ENCODE measurements at regions not wholly inside any gene's neighbourhood (a gene's known extent, or its start where the extent isn't known, plus 50 kb on each side); places are given as distances from the start of the nearest gene placed in this dataset.

GRCh38 chr9:108194154-108194553 lies 661.6 kb downstream of the ACTL7B start:
- DNase-seq: no peak

DNA sequence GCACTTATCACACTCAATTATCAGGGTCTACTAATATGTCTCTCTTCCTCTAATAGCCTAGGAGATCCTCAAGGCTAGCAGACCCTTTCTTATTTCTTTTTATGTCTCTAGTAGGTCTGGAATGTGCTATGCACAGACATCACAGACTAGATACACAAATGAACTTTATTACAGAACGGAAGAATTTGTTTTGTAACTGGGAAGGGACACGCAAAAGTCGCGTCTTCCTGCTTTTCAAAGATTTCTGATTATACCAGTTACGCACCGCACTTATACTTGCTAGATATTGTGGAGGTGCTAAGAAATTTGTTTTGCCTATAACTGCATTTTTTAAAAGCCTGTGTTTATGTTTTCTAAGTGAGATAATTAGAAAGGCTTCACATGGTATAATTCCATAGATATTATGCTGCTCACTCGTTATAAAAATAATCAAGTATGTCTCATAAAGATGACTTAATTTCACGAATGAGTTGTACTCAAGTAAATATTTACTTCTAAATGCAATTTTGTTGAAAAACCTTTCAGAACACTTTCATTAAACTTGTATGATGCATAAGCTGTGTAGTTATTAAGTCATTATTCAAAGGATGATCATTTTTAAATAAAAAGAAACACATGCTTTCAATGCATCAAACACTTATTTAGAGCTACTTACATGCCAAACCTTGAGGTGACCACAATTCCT lies 662.6 kb downstream of the ACTL7B start:
- TF ChIP-seq, protein P1, sequence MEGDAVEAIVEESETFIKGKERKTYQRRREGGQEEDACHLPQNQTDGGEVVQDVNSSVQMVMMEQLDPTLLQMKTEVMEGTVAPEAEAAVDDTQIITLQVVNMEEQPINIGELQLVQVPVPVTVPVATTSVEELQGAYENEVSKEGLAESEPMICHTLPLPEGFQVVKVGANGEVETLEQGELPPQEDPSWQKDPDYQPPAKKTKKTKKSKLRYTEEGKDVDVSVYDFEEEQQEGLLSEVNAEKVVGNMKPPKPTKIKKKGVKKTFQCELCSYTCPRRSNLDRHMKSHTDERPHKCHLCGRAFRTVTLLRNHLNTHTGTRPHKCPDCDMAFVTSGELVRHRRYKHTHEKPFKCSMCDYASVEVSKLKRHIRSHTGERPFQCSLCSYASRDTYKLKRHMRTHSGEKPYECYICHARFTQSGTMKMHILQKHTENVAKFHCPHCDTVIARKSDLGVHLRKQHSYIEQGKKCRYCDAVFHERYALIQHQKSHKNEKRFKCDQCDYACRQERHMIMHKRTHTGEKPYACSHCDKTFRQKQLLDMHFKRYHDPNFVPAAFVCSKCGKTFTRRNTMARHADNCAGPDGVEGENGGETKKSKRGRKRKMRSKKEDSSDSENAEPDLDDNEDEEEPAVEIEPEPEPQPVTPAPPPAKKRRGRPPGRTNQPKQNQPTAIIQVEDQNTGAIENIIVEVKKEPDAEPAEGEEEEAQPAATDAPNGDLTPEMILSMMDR (IDR thresholded peaks at IDR 0.05; ENCODE audit: unreplicated experiment): no peak
- Mint-ChIP-seq H3K27me3 (ENCODE audit: unreplicated experiment) (no peaks in the 10 kb centered on the region), H3K4me3 (ENCODE audit: low read depth, unreplicated experiment) (no peak overlapping the region), H3K36me3 (ENCODE audit: insufficient read depth, unreplicated experiment) (no peaks in the 10 kb centered on the region), H3K9me3 (ENCODE audit: low read depth, unreplicated experiment) (no peaks in the 10 kb centered on the region), H3K27ac (ENCODE audit: unreplicated experiment) (no peak overlapping the region), H3K4me1 (ENCODE audit: low read depth, unreplicated experiment) (no peaks in the 10 kb centered on the region)
- intact Hi-C loops (cut with micrococcal nuclease; ENCODE audit: unreplicated experiment): no loop called here
- DNase-seq: no peak
- CTCF ChIA-PET: no interaction called here
- no TSS peak for BruUV-seq (replicated peaks)

More at GRCh38 chr9:108194154-108194553, 661.6 kb downstream of the ACTL7B start:
- no TSS peak for BruUV-seq (replicated peaks)
- Mint-ChIP-seq H3K36me3 (ENCODE audit: insufficient read depth, unreplicated experiment) (no peaks in the 10 kb centered on the region), H3K4me1 (ENCODE audit: low read depth, unreplicated experiment) (no peaks in the 10 kb centered on the region), H3K9me3 (ENCODE audit: low read depth, unreplicated experiment) (no peaks in the 10 kb centered on the region), H3K27me3 (ENCODE audit: unreplicated experiment) (no peaks in the 10 kb centered on the region), H3K4me3 (ENCODE audit: low read depth, unreplicated experiment) (no peak overlapping the region), H3K27ac (ENCODE audit: unreplicated experiment) (no peak overlapping the region)
- intact Hi-C loops (cut with micrococcal nuclease; ENCODE audit: unreplicated experiment): no loop called here
- TF ChIP-seq, protein P1 (IDR thresholded peaks at IDR 0.05; ENCODE audit: unreplicated experiment): no peak
- CTCF ChIA-PET: no interaction called here

GRCh38 chr9:108191065-108191464 lies 664.7 kb downstream of the ACTL7B start:
- intact Hi-C loops (cut with micrococcal nuclease; ENCODE audit: unreplicated experiment): no loop called here
- DNase-seq: no peak
- no peaks in the 10 kb centered on the region for H3K9me3 Mint-ChIP-seq (ENCODE audit: low read depth, unreplicated experiment)
- no peak overlapping the region for H3K27ac Mint-ChIP-seq (ENCODE audit: unreplicated experiment)
- TF ChIP-seq, protein P1 (IDR thresholded peaks at IDR 0.05; ENCODE audit: unreplicated experiment): no peak
- no peaks in the 10 kb centered on the region for H3K36me3 Mint-ChIP-seq (ENCODE audit: insufficient read depth, unreplicated experiment)
- H3K4me1 Mint-ChIP-seq (ENCODE audit: low read depth, unreplicated experiment): no peaks in the 10 kb centered on the region
- H3K4me3 Mint-ChIP-seq (ENCODE audit: low read depth, unreplicated experiment): no peak overlapping the region
- BruUV-seq (replicated peaks): no TSS peak
- H3K27me3 Mint-ChIP-seq (ENCODE audit: unreplicated experiment): no peaks in the 10 kb centered on the region
- CTCF ChIA-PET: no interaction called here

DNA sequence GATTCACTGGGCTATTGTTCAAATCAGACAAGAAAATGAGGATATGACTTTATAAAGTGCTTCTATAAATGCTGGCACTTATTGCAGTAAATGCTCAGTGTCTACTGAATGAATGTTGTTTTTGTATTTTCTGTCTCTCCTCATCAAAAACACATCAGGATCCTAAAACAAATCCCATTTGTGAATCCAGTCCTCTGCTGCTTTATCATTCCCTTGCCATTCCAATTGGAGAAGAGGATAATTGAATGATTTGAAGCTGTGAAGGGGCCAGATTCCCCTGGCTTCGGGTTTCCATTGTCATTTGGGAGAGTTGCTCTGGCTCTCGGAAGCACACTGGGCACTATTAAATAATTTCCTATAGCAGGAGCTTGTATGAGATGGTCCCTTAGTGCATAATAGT lies 666.8 kb downstream of the ACTL7B start:
- Mint-ChIP-seq H3K27ac (ENCODE audit: unreplicated experiment) (no peak overlapping the region), H3K27me3 (ENCODE audit: unreplicated experiment) (no peaks in the 10 kb centered on the region), H3K4me3 (ENCODE audit: low read depth, unreplicated experiment) (no peak overlapping the region), H3K4me1 (ENCODE audit: low read depth, unreplicated experiment) (no peaks in the 10 kb centered on the region), H3K36me3 (ENCODE audit: insufficient read depth, unreplicated experiment) (no peaks in the 10 kb centered on the region), H3K9me3 (ENCODE audit: low read depth, unreplicated experiment) (no peaks in the 10 kb centered on the region)
- no peak for DNase-seq
- TF ChIP-seq, protein P1 (IDR thresholded peaks at IDR 0.05; ENCODE audit: unreplicated experiment): no peak
- intact Hi-C loops (cut with micrococcal nuclease; ENCODE audit: unreplicated experiment): no loop called here
- BruUV-seq (replicated peaks): no TSS peak
- CTCF ChIA-PET: no interaction called here
